Umbilical cord (tissue), 1 donor: ENCODE measurements at regions not wholly inside any gene's neighbourhood (a gene's known extent, or its start where the extent isn't known, plus 50 kb on each side); places are given as distances from the start of the nearest gene placed in this dataset.

Experiments
- DNase-seq: peaks from one replicate; pipeline ENCODE4 v3.0.0-alpha.2; 2015; ENCODE audit warnings: low spot score

DNA sequence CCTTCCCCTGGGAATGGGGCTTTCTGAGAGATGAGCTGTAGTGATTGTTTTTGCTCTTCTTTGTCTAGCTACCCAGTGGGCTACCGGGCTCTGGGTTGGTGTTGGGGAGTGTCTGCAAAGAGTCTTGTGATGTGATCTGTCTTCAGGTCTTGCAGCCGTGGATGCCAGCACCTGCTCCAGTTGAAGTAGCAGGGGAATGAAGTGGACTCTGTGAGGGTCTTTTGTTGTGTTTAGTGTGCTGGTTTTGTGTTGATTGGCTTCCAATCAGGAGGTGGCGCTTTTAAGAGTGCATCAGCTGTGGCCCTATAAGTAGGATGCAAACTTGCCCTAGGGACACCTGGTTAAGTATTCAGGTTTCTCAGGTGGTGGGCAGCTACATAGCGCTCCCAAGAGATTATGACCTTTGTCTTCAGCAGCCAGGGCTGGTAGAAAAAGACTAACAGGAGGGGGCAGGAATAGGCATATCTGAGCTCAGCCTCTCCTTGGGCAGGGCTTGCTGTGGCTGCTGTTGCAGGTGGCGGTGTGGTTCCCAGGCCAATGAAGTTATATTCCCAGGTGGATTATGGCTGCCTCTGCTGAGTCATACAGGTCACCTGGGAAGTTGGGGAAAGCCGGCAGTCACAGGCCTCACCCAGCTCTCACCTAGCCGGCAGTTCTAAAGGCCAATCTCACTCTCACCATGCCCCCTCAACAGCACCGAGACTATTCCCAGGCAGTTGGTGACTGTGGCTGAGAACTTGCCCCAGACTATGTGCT, 315.7 kb upstream of the C11orf87 start:
- DNase-seq, result no peak

DNA sequence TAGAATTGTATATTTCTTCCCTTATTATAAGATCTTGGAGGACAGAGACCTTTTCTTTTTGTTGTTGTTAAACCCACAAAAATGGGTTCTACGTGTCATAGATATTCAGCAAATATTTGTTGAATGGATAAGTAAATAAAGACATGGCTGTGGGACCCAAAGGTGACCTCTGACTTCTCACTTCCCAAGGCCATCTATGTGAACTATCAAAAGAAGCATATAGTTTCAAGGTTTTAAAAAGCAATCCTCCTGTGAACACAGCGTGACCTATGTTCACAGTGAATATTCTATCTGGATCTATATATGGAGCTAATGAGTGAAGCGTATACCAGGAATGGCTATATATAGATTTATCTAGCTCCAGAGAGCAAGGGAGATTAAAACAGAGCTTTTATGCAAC, 312.8 kb upstream of the C11orf87 start:
- no peak for DNase-seq

DNA sequence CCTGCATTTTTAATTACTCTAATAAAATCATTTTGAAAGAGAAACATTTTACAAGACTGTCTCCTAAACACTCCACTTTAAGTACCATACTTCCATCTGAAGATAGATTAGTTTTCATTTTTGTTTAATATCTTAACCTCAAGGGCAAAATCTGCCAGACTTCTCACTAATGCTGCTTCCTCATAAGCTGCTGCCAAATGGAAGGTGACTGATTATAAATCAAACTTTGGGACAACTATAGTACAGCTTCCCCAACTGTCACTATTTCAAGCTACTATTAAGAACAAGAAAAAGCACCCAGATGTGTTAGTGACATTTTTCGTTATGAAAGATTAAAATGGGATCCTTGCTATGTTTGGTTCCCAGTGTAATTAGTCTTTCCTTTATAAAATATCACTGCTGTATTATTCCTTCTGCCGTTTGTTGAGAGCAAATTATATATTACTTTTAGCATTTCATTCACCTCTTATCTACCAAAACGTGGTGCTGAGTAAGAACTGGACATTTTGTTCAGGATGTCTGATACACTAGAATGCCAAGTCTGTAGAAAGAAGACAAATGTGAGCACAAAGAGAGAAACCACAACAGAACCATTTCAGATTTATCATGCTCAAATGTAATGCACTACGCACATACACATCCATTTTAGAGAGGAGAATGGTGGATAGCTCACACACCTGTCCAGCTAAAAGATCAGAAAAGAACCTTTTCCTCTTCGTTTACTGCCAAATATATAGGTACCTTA, 312.2 kb upstream of the C11orf87 start:
- no peak for DNase-seq

DNA sequence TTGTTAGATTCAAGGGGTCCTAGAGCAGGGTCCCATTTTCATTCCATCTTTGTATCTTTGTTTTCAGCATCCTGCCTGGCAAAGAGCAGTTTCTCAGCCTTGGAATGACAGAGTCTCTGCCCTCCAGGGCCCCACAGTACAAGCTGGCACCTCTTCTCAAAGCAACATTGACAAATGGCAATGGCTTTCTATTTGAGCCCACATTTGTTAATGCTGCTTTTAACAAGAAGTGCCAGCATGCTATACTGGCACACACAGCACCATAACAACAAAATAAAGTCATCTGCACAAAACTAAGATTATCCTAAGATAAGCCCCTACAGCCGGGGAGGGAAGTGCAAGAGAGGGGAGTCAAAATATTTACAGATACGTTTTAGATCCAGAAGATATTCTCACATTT, 309.7 kb upstream of the C11orf87 start:
- DNase-seq, result no peak

DNA sequence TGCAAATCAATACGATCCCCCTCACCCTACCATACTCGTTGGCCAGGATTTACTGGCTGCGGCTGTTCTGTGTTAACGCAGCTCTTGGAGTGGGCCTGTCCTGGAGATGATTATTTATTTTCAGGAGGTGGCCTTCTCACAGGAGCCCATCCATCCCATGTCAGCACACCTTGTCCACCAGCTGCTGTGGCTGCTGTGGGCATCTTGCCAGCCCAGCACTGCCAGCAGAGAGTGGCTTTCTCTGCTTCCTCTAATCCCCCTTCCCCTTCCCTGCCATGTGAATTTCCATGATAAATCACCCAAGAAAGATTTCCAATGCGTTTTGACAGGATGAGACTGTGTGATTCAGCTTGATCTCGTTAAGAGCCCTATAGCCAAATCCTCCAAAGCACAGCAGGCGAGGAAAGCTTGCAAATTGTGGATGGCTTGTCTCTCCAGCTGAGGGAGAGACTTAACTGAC, 309.1 kb upstream of the C11orf87 start:
- DNase-seq, result peak; percentile 84

DNA sequence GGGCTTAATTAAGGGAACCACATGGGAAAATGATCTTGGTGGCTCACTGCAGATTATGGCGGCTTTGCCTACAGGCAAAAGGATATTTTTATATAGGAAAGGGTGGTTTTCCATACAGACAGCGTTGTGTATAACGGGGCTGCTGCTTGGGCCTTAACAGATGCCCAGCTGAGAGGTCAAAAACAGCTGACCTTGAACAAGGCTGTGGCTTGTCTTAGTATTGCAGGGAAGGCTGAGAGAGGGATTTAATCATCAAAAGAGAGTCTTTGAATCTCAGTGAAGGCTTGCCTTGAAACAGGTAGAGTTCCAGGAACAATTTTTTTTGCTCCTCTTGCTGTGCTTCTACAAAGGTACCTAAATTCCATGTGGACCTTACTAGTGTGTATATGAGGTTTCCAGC, 301.6 kb upstream of the C11orf87 start:
- no peak for DNase-seq

DNA sequence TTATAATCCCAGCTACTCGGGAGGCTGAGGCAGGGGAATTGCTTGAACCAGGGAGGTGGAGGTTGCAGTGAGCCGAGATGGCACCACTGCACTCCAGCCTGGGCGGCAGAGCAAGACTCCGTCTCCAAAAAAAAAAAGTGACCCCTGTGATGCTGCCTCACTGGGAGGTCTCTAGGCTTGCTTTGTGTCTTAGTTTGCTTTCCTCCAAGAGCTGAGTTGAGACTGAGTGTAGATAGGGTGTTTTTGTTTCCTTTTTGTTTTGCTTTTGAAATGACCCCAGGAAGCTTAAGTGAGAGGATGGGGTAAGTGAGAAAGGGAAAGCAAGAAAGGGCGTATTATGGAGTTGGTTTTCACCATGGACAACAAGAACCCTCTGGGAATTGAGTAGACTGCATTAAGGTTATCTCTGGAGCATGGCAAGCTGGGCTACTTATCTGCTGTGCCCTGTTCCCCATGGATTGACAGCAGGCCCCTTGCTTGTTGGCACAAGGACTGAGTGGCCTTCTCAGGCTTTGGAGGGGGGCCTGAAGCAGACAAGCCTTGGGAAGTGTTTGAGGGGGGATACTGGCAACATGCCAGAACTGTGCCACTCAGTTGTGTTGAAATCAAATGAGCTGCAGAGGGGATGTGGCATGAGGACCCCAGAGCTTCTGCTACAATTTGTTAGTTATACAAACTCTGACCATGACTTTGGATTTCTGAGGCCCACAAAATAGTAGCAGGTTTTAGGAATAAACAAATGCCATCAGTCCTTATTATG, 300.6 kb upstream of the C11orf87 start:
- DNase-seq, result no peak

DNA sequence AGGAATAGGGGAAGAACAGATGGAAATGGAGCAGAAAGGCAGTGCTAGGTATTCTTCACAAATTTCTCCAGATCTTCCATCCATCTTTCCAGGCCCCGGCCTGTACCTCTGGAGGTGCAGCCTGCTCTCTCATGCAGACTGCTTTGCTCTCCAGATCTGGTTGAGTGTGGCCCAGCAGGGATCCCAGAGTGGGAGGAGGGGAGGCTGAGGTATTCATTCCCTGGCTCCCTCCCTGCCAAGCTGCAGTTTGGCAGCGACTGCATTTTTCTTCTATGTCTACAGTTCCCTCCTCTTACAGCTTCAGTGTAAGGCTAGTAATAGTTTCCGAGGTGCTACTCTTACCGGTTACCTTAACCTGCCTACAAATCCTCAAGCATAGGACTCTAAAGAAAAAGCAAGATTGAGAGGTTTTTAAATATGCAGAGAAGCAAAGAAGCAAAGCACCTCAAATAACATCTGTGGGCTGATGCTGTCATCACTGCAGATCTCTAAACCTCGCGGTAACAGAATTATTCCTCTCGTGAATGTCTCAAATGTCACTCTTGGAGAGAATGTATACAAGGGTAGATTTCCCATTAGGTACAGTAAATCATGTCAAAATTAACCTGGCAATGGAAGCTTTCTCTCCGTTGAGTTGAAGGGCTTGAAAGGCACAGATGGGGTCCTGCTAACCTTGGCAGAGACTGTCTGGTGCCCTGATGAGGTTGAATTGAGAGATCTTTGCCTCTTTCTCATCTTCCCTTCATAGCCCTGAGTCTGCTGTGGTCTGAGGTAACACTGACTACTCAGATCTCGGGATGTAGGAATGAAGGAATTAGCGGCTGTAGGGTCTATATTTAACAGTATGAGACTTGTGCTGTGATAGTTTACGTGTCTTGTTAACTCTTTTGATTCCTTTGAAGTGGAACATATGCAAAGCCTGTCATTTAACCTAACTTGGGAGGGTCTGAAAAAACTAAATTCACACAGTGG, 297.9 kb upstream of the C11orf87 start:
- peak; percentile 68 for DNase-seq

DNA sequence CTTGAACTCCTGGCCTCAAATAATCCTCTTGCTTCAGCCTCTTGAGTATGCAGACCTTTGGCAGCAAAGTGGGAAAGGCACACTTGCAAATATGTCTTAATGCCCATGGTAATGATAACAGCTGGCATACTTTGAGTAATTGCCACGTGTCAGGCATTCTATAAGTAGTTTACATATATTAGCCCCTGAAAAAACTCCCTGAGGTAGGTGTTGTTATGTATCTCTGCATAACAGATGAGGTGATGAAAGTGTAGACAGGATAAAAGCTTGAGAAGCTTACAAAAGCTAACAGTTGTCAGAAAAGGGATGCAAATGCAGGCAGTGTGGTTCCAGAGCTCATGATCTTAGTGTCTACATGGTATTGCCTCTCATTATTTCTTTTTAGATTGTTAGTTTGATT, 291.1 kb upstream of the C11orf87 start:
- DNase-seq, result no peak

DNA sequence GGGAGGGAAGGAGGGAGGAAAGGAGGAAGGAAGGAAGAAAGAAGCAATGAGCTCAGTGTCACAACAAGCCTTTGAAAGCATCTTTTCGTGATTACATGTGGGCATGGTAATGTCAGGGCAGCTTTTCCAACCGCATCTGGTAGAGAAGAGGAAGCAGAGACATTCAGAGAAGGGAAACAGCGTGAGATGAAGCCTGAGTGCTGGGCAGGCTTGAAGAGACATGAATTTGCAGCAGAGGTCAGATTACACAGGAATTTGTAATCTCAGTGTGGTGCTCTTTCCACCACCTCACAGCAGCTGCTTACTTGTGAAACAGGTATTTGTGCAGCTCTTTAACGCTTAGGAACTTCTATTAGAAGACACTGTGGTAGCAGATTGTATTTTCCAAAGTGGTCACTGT, 289.5 kb upstream of the C11orf87 start:
- no peak for DNase-seq

DNA sequence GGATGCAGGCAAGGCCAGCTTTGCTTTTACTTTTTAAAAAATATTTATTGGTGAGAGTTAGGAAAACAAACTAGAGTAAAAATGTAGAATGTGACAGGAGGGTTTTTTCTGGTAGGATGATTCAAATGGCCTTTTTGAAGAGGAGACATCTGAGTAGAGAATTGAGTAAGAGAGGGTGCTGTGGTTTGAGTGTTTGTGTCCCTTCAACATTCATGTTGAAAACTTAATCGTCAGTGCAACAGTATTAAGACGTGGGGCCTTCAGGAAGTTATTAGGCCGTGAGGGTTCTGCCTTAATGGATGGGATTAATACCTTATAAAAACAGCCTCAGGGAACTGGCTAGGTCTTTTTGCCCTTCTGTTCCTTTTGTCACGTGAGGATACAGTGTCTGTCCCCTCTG, 288.8 kb upstream of the C11orf87 start:
- no peak for DNase-seq

DNA sequence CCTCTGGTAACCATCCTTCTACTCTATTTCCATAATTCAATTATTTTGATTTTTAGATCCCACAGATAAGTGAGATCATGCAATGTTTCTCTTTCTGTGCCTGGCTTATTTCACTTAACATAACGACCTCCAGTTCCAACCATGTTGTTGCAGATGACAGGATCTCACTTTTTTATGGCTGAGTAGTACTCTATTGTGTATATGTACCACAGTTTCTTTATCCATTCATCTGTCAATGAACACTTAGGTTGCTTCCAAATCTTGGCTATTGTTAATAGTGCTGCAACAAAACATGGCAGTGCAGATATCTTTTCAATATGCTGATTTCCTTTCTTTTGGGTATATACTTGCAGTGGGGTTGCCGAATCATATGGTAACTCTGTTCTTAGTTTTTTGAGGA, 286.4 kb upstream of the C11orf87 start:
- DNase-seq, result no peak

DNA sequence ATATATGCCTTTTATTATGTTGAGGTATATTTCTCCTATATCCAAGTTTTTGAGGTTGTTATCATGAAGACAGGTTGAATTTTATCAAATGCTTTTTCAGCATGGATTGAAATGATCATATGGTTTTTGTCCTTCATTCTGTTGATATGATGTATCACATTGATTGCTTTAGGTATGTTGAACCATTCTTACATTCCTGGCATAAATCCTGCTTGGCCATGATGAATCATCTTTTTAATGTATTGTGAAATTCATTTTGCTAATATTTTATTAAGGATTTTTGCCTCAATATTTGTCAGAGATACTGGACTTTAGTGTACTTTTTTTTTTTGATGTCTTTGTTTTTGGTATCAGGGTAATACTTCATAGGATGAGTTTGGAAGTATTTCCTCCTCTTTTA, 283.8 kb upstream of the C11orf87 start:
- no peak for DNase-seq

DNA sequence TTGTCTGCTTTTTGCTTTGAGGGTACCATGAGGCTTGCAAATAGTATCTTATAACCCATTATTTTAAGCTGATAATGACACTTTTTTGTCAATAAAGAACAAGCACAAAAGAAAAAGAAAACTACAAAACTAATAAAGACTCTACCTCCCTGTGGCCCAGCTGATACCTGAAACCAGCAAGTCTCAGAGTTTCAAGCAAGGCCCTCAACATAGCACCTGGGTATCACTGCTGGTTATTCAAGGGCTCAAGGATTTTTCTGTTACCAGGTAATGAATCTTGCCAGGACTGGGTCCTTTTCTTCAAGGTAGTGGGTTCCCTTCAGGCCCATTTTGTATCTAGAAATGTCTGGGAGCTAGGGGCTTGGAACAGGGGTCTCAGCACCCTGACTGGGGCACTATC, 281.6 kb upstream of the C11orf87 start:
- DNase-seq, result no peak

DNA sequence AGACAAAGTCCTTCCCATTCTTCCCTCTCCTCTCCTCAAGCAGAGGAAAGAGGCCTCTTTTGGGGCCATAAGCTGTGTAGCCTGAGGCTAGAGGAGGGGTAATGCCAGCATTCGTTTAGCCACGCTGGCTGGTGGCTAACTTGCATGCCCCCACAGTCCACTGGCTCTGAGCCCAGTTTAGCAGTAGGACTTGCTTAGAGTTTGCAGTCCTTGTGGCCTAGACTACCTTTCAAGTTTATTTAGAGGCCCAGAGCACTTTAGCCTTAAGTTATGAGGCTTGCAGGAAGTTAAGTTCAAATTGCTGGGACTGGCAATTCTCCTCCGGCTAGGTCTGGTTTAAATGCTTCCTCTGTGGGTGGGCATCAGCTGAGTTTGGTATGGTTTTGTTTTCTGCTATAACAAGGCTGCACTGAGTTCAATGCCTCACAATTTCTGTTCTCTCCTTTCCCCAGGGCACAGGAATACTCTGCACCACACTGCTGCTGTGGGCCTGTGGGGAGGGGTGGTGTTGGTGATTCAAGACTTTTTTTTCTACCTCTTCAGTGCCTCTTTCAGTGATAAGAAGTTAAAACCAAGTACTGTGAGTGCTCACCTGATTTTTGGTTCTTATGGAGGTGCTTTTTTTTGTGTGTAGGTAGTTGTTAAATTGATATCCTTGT, 281.0 kb upstream of the C11orf87 start:
- DNase-seq, result no peak

DNA sequence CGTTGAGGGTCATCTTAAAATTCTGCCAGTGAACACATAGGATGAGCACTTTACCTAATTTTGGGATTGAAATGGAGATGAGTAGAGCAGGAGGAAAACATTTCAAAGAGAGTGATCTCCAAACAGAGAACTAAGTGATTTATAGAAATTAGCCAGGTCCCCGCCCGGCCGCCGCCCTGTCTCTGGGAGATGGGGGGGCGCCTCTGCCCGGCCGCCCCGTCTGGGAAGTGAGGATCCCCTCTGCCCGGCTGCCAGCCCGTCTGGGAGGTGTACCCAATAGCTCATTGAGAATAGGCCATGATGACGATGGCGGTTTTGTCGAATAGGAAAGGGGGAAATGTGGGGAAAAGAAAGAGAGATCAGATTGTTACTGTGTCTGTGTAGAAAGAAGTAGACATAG, 276.7 kb upstream of the C11orf87 start:
- no peak for DNase-seq

DNA sequence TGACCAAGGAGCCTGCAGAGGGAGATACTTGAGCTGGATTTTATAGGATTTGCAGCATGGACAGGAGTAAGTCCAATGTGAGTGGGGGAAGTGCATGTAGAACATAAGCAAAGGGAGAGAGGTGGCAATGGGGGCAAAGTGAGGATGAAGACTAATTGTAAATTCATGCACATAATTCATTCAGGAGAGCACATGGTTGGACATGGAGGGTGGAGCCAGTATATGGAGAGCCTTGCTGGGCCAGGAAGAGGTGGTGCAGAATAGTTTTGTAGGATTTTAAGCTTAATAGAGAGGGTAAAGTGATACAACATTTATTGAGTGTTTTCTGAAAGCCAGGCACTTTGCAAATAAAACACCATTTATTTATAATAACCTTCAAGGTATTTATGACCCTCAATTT, 274.3 kb upstream of the C11orf87 start:
- no peak for DNase-seq

DNA sequence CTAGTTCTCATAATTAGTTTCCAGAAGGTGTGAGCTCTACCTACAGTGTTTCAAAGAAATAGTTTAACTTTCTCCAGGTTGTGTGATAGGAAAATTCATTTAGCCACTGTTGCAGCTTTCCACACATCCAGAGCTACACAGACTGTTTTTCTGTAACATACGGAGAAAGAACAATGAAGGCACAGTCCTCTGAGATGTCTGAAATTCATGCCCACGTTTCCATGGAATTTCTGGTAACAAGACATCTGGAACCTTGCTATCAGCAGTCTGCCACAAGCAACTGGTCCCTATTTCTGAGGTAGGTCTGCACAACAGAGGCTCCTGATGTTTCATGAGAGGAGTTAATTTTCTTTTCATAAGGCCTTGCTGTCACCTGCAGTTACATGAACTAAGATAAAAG, 273.3 kb upstream of the C11orf87 start:
- DNase-seq, result no peak

DNA sequence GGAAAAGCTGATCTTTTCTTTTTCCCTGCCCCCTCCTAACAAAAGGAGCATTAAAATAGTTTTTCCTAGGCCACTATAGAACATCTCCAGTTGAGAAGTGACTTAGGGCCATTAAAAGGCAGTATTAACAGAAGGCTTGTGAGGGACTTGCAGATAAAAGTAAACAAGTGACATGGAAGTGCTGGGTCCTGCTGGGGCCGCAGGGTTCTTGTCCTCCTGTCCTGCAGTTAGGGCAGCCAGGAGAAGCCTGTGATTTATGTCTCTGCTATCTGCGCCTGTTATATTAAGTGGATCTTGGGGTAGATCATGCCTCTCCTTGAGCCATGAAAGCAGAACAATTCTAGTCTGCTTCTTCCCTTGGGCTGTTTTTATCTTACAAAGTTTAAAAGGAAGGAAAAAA, 271.4 kb upstream of the C11orf87 start:
- peak; percentile 29 for DNase-seq

DNA sequence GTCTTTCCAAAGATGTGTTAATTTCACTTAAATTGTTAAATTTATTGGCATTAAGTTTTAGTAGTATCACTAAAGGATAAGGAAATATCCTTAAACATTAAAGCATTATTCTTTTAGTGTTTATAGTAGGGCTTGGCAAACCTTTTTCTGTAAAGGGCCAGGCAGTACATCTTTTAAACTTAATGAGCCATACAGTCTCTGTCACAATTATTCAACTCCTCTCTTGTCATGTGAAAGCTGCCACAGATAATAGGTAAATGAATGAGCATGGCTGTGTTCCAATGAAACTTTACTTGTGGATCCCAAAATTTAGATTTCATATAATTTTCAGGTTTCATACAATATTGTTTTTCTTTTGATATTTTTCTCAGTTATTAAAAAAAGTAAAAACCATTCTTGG, 268.2 kb upstream of the C11orf87 start:
- DNase-seq, result no peak

DNA sequence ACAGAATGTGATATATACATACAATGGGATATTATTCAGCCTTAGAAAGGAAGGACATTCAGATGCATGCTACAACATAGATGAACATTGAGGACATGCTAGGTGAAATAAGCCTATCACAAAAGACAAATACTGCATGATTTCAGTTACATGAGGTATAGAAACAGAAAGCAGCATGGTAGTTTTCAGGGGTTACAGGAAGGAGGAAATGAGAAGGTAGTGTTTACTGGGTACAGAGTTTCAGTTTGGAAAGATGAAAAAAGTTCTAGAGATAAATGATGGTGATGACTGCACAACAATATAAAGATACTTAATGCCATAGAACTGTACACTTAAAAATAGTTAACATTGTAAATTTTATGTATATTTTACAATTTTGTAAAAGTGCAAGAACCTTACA, 266.7 kb upstream of the C11orf87 start:
- DNase-seq, result no peak
